DMS53 treated with DMSO at 0.1 percent for 48 hours (cell line): ENCODE measurements at regions not wholly inside any gene's neighbourhood (a gene's known extent, or its start where the extent isn't known, plus 50 kb on each side); places are given as distances from the start of the nearest gene placed in this dataset.

Experiments used
- DNase-seq: peaks from one replicate; lab custom pipeline; 2025; ENCODE audit not compliant: unreplicated experiment; lab: John Stamatoyannopoulos, UW

DNA sequence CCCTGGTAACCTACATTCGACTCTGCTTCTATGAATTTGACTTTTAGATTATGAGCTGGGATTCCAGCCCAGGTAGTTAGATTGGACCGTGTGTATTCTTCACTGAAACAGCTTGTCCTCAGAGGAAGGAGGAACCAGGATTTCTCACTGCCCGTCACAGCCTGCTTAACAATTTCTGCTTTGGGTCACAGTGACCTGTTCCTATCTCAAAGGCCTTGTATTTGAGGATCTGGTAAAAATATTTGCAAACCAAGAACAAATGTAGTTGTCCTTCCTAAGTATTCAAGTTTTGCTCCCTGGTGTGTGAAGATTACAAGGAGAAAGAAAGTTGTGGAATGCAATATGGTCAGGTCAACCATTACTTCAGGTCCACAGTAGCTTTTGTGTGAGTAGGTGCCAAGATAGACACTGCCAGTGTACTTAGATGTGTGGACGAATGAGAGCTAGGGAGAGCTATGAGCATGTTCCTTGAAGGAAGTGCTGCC lies 55.1 kb downstream of the KIF4B start:
- DNase-seq, result no peak

DNA sequence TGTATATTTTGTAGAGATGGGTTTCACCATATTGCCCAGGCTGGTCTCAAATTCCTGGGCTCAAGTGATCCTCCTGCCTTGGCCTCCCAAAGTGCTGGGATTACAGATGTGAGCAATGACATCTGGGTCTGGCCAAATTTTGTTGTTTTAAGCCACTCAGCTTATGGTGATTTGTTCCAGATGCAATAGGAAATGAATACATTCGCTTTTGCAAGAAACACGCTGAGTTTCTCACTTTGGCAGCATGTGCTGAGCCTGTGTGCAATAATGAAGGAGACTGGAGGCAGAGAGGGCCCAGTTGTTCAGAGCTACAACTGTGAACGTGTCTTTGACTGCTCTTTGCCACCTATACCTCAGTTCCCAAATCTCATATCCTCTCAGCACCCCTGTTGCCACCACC lies 56.4 kb downstream of the KIF4B start:
- no peak for DNase-seq

DNA sequence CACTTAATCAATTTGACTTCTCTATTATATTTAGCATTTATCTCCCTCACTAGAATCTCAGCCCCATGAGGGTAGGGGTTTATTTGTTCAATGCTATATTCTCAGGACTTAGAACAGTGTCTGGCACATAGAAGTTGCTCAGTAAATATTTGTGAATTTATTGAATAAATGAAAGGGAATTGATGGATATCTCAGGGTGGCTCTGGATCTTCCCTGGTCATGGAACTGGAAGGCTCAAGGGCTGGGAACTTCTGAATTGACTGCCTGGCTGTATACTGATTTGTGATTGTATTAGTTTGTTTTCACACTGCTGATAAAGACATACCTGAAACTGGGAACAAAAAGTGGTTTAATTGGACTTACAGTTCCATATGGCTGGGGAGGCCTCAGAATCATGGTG lies 57.2 kb downstream of the KIF4B start:
- no peak for DNase-seq

- DNase-seq, result no peak
Measured at GRCh38 chr5:155076379-155076778, 62.8 kb downstream of the KIF4B start.

DNA sequence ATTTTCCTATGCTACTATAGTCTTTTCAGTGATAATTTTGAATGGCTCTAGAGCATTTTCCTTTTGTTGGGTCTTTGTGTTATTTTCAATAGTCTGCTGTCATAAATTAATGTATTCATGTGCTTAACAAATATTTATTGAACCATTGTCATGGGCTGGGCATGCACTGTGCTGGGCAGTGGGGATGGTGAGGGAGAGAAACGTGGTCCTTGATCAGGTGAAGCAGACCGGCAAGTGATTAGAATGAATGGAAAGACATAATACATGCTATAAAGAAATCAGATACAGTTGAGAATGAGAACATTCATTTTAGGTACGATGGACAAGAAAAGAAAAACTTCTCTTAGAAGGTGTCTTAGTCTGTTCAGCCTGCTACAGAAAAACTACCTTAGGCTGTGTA lies 66.1 kb downstream of the KIF4B start:
- no peak for DNase-seq

GRCh38 chr5:155080721-155081120 lies 67.2 kb downstream of the KIF4B start:
- no peak for DNase-seq

- no peak for DNase-seq
Measured at GRCh38 chr5:155081618-155082017, 68.1 kb downstream of the KIF4B start.

DNA sequence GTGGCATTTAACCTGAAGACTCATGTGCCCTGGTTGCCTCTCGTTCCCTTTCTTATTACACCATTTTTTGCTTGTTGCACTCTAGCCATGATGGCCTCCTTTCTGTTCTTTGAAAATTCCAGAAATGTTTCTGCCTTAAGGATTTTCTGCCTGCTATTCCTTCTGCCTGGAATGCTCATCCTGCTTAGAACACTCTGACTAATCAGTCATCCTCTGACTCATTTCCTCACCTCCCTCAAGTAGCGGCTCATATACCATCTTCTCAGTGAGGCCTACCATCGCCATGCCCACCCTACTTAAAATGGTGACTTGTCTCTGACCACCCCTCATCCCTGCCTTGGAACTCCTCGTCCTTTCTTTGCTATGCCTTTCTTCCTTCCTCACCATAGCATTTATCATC lies 68.8 kb downstream of the KIF4B start:
- no peak for DNase-seq

DNA sequence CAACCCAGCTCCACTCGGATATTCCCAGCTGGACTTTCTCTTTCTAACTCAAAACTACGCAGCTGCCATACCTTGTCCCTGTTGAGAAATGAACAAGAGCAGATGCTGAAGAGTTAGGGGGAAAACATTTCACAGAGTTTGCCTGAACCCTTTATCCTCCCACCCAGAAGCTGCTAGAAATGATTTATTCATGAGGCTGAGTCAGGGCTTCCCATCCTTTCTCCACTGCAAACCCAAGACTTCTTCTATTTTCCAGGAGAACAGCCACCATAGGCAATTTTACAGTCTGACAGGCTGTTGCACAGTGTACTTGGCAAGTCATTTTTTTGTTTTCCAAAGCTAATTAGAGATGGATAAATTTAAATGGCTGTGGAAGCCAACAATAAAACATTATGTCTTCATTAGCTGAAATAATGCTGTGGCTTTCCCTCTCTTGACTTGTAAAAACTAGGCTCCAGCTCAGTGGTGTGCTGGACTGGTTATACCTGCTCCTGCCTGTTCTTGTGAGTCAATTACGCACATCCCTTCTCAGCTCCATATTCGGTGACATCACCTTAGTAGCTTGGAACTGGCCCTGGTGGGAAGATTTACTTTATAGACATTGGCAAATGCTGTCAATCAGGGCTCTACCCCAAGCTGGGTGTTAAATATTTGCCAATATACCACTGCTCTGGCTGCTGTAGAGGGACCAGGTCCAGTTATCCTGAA lies 71.9 kb downstream of the KIF4B start:
- DNase-seq, result no peak

- DNase-seq, result no peak
Measured at GRCh38 chr5:155087036-155087435, 73.5 kb downstream of the KIF4B start.

DNA sequence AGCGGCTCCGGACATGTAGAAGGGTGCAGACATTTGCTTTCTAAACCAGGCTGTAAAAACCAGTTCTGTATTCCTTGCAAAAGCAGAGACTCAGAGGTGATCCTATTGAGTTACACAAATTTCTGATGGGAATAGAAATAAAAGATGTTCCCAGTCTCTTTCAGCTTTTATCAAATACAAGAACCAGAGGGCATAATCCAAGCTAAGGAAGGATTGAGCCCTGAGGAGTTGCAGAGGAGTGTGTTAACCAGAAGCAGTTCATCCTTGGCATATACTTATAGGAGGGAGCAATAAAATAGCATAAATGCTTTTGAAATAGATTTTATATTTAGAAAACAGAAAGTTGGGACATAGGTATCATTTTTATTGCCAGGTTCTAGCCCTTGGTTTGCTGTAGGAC lies 75.3 kb downstream of the KIF4B start:
- no peak for DNase-seq

DNA sequence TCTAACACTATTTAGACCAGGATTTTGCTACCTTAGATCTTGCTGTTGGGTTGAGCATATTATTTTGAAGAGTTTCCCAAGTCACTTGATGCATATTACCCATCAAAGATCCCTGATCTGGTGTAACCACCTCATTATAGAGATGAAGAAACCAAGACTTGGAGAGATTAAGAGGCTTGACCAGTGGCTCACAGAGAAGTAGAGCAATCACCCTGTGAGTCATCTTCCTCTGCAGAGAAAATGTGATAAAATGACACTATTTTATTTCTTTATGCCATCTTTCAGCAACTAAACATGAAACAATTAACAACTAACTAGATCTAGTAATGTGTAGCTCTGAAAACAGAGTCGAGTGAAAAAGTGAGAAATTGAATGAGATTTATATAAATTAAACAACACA lies 76.1 kb downstream of the KIF4B start:
- DNase-seq, result no peak

DNA sequence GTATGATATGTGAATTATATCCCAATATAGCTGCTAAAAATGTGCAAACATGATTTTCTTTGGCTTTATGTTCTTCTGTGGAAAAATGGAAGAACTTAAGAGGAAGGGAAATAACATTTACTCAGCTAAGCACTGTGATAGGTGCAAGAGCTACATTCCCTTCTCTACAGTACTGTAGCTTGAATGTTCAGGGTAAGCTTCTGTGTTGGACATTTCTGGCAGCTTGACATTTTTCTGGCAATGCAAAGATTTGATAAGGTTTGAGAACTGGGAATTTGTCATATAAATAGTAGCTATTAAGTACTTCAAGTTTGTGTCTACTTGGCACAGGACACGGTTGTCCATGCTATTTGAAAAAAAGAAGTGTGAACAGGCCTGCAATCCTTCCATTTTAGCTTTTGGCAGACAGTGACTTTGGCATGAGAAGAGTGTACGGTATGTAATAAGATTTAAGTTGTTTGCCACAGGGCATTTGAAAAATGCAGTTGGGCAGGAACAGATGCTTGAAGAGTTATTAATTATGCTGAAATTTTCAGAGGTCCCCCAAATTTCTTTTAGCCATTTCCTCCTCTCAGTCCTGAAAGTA lies 77.6 kb downstream of the KIF4B start:
- no peak for DNase-seq

DNA sequence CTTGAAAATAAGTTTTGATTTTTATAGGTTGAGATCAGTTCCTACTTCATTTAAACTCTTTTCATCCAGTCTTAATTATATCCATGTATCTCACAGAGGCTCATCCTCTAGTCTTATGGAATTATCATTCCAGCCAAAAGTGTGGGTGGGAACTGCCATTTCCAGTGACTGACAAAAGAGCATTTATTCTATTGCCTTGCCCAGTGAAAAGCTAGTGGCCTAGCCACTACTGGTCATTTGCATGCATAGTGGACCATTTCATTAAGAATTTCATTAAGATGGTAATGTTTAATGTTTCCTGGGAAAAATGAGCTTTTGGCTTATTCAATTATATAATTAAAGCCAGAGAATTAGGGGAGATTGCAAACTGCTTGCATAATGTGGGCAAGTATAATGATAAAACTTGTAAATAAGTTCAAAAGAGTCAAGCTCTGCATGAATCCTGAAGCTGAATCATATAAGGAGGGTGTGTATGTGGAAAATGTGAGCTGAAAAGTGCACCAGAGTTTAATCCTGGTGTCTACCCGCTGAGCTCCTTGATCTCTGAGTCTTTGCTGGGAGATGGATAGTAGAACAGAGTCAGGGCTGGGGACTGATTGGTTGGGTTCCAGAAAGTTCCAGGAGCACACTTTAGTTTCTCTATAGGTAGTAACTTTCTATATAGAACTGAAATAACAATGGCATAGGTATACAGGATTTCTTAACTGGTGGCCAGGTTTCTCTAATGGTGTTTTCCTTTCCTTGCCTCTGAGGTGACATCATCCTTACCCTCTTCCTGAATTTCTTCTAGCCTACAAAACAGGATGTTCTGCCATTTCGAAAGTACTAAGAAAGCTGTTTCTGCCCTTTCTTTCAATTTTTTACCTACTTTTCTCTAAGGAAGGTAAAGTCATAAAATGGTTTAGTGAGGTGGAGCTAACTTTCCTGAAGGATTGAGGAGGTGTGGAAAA lies 78.5 kb downstream of the KIF4B start:
- no peak for DNase-seq

GRCh38 chr5:155094455-155094854 lies 80.9 kb downstream of the KIF4B start:
- no peak for DNase-seq

- no peak for DNase-seq
Measured at GRCh38 chr5:155097995-155098394, 84.4 kb downstream of the KIF4B start.

GRCh38 chr5:155098433-155098832 lies 84.9 kb downstream of the KIF4B start:
- no peak for DNase-seq

GRCh38 chr5:155101697-155102096 lies 88.1 kb downstream of the KIF4B start:
- DNase-seq, result no peak

GRCh38 chr5:155103146-155103545 lies 89.6 kb downstream of the KIF4B start:
- no peak for DNase-seq

DNA sequence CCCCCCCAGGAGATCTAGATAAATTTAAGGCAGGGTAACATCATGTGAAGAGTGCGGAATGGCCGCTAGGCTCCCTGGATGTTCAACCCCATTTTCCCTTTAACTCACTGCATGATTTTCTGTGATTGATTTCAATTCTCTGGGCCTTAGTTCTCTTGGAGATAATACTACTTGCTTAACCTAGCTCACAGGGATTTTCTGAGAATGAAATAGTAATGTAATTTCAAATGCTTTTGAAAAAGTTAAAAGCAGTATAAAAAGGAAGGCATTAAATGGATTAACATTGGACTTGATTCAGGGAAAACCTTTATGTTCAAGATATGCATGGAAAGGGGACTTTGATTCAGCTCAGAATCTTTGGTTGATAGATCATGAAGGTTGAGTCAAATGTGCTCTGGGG lies 90.9 kb downstream of the KIF4B start:
- DNase-seq, result no peak

DNA sequence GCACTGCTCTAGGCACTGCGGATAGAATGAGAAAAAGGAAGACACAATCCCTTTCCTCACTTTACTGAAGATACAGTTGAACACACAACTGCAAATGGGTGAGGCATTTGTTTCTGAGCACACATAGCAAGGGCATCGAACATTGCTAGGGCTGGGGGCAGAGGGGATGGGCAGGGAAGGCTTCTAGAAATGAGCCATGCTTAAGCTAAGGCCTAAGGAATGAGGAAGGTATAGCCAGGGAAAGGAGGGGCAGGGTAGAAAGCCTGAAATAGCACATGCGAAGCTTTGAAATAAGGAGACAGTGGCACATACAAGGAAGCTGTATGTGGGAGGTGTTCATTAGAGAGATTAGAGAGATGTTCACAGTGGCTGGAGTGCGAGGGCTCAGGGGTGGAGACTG lies 92.7 kb downstream of the KIF4B start:
- DNase-seq, result no peak

GRCh38 chr5:155113888-155114287 lies 100.3 kb downstream of the KIF4B start:
- DNase-seq, result no peak
